ENCODE measurements at regions not wholly inside any gene's neighbourhood (a gene's known extent, or its start where the extent isn't known, plus 50 kb on each side); places are given as distances from the start of the nearest gene placed in this dataset.

- Histone ChIP-seq H3K9ac (ENCODE audit: low read length in 3 of 3) (no peak overlapping the region), H3K36me3 (ENCODE audit: control insufficient read depth in 2 of 3, insufficient read depth in 3 of 3, low read length in 3 of 3) (no peaks in the 10 kb centered on the region), H3K27ac (ENCODE audit: low read depth in 2 of 2, low read length in 2 of 2) (no peak overlapping the region), H3K4me1 (ENCODE audit: control insufficient read depth in 2 of 3, insufficient read depth in 2 of 3, low read depth in 1 of 3, low read length in 3 of 3) (peaks cover 0 to 2% (median 0%) of the 10 kb centered on the region in 3 donors), H3K4me3 (ENCODE audit: low read length in 3 of 3) (no peak overlapping the region), H3K9me3 (ENCODE audit: control insufficient read depth in 2 of 3, insufficient read depth in 1 of 3, low read length in 3 of 3) (no peaks in the 10 kb centered on the region), H3K27me3 (ENCODE audit: control insufficient read depth, insufficient read depth, low read length) (no peaks in the 10 kb centered on the region)
- no peak for DNase-seq
- intact Hi-C loops (cut with DNase I), result no loop called here
- no peak for TF ChIP-seq CTCF (IDR thresholded peaks at IDR 0.05; ENCODE audit: borderline replicate concordance, extremely low read depth, insufficient read depth)
- FAIRE-seq, result no peak
Measured at GRCh38 chr20:53849471-53850059, 220.8 kb downstream of the BCAS1 start.

GRCh38 chr20:53848304-53848703, 222.1 kb downstream of the BCAS1 start:
- Histone ChIP-seq H3K4me1 (ENCODE audit: control insufficient read depth in 2 of 3, insufficient read depth in 2 of 3, low read depth in 1 of 3, low read length in 3 of 3) (peaks cover 0 to 2% (median 0%) of the 10 kb centered on the region in 3 donors), H3K9ac (ENCODE audit: low read length in 3 of 3) (no peak overlapping the region), H3K36me3 (ENCODE audit: control insufficient read depth in 2 of 3, insufficient read depth in 3 of 3, low read length in 3 of 3) (no peaks in the 10 kb centered on the region), H3K9me3 (ENCODE audit: control insufficient read depth in 2 of 3, insufficient read depth in 1 of 3, low read length in 3 of 3) (no peaks in the 10 kb centered on the region), H3K4me3 (ENCODE audit: low read length in 3 of 3) (no peak overlapping the region), H3K27me3 (ENCODE audit: control insufficient read depth, insufficient read depth, low read length) (no peaks in the 10 kb centered on the region), H3K27ac (ENCODE audit: low read depth in 2 of 2, low read length in 2 of 2) (no peak overlapping the region)
- FAIRE-seq (no peak), DNase-seq (no peak)
- TF ChIP-seq CTCF (IDR thresholded peaks at IDR 0.05; ENCODE audit: borderline replicate concordance, extremely low read depth, insufficient read depth), result no peak
- intact Hi-C loops (cut with DNase I), result no loop called here

- H3K27ac ChIP-seq (ENCODE audit: low read depth in 2 of 2, low read length in 2 of 2), result no peak overlapping the region
- TF ChIP-seq CTCF (IDR thresholded peaks at IDR 0.05; ENCODE audit: borderline replicate concordance, extremely low read depth, insufficient read depth), result no peak
- intact Hi-C loops (cut with DNase I), result no loop called here
Measured at GRCh38 chr20:53847837-53848170, 222.6 kb downstream of the BCAS1 start.

More at GRCh38 chr20:53847837-53848170, 222.6 kb downstream of the BCAS1 start:
- Histone ChIP-seq H3K9ac (ENCODE audit: low read length in 3 of 3) (no peak overlapping the region), H3K4me3 (ENCODE audit: low read length in 3 of 3) (no peak overlapping the region), H3K4me1 (ENCODE audit: control insufficient read depth in 2 of 3, insufficient read depth in 2 of 3, low read depth in 1 of 3, low read length in 3 of 3) (peaks cover 0 to 2% (median 0%) of the 10 kb centered on the region in 3 donors), H3K27me3 (ENCODE audit: control insufficient read depth, insufficient read depth, low read length) (no peaks in the 10 kb centered on the region), H3K9me3 (ENCODE audit: control insufficient read depth in 2 of 3, insufficient read depth in 1 of 3, low read length in 3 of 3) (no peaks in the 10 kb centered on the region), H3K36me3 (ENCODE audit: control insufficient read depth in 2 of 3, insufficient read depth in 3 of 3, low read length in 3 of 3) (no peaks in the 10 kb centered on the region)
- DNase-seq (no peak), FAIRE-seq (no peak)

All from kidney (tissue), 13 donors.